ENCODE measurements at regions not wholly inside any gene's neighbourhood (a gene's known extent, or its start where the extent isn't known, plus 50 kb on each side); places are given as distances from the start of the nearest gene placed in this dataset.
"Not testable (repeated sequence)": the region's sequence is repeated elsewhere in the genome, so short reads cannot be mapped to it uniquely, and the experiment has no call there.

DNA sequence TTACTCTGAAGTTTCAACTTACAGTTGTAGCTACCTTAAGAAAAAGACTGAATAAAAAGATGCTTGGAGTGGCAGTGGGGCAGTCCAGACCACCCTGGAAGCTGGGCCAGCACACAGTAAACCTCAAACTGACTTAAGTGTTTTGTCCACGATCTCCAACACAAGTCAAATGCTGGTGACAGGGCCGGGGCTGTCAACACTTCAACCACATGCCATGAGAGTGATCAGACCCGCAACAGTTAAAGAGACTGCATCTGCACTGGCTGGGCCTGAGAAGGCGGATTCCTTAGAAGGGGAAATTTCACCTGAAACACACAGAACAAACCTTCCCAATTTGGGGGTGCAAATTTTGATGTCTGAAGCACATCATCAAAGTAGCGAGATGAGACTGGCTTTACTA is 223.5 kb upstream of the CAND1 start:
- no peaks in the 10 kb centered on the region for H3K36me3 ChIP-seq (replicated peaks)
- in situ Hi-C loops (cut with HindIII; ENCODE audit: low pct_ligation_motif_present, low sequenced_read_pairs), result no loop called here
- H3K4me3 ChIP-seq (ENCODE audit: low read depth, low read length), result no peak overlapping the region
- TF ChIP-seq, protein P1, sequence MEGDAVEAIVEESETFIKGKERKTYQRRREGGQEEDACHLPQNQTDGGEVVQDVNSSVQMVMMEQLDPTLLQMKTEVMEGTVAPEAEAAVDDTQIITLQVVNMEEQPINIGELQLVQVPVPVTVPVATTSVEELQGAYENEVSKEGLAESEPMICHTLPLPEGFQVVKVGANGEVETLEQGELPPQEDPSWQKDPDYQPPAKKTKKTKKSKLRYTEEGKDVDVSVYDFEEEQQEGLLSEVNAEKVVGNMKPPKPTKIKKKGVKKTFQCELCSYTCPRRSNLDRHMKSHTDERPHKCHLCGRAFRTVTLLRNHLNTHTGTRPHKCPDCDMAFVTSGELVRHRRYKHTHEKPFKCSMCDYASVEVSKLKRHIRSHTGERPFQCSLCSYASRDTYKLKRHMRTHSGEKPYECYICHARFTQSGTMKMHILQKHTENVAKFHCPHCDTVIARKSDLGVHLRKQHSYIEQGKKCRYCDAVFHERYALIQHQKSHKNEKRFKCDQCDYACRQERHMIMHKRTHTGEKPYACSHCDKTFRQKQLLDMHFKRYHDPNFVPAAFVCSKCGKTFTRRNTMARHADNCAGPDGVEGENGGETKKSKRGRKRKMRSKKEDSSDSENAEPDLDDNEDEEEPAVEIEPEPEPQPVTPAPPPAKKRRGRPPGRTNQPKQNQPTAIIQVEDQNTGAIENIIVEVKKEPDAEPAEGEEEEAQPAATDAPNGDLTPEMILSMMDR (IDR thresholded peaks at IDR 0.05; ENCODE audit: low read depth, low read length, missing control alignments), result no peak
- no peak for DNase-seq
- no peaks in the 10 kb centered on the region for H3K27me3 ChIP-seq (replicated peaks)
- no peak overlapping the region for H3K27ac ChIP-seq

DNA sequence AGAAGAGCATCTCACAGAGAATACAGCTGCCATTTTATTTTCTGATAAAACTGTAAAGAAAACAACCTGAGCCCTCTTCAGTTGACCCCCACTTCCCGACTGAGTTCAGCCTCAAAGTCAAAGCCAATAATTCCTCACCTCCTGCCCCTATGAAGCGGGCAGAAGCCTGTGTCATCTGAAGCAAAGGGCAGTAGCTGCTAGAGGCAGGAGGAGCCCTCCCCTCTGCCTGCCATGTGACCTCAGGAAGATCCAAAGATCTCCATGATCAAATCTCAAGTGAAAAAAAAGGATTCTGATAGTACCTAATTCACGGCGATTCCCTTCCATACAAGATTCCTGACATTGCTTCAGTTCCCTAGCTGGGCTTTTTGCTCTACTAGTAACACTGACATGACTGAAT is 223.1 kb upstream of the CAND1 start:
- H3K27me3 ChIP-seq (replicated peaks), result no peaks in the 10 kb centered on the region
- in situ Hi-C loops (cut with HindIII; ENCODE audit: low pct_ligation_motif_present, low sequenced_read_pairs), result no loop called here
- H3K4me3 ChIP-seq (ENCODE audit: low read depth, low read length), result no peak overlapping the region
- DNase-seq, result no peak
- H3K27ac ChIP-seq, result no peak overlapping the region
- TF ChIP-seq, protein P1 (IDR thresholded peaks at IDR 0.05; ENCODE audit: low read depth, low read length, missing control alignments), result no peak
- H3K36me3 ChIP-seq (replicated peaks), result no peaks in the 10 kb centered on the region

DNA sequence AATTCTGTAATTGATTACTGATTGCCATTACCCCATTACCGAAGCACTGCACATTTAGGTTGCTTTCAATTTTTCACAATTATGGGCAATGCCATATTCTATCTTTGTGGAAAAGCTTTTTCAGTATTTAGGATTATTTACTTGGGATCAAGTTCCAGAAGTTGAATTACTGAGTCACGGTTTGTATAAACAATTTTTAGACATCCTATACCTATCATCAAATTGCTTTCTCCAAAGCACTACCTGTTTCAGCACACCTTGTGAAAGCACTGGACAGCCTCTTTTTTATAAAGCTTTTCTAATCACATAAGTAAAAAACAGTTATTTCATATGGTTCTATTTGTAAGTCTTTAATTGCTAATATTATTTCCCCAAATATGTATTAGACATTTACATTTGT is 221.5 kb upstream of the CAND1 start:
- in situ Hi-C loops (cut with HindIII; ENCODE audit: low pct_ligation_motif_present, low sequenced_read_pairs), result no loop called here
- no peak for DNase-seq
- H3K36me3 ChIP-seq (replicated peaks), result no peaks in the 10 kb centered on the region

DNA sequence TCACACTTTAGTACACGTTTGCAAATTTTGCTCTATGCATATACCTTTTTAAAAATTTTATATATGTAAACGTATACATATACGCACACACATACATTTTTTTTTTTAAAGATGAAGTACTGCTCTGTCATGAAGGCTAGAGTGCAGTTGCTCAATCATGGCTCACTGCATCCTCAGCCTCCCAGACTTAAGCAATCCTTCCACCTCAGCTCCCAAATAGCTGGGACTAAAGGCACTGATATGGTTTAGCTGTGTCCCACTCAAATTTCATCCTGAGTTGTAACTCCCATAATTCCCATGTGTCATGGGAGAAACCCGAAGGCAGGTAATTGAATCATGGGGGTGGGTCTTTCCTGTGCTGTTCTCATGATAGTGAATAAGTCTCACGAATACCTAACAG is 220.8 kb upstream of the CAND1 start:
- H3K27me3 ChIP-seq (replicated peaks), result no peaks in the 10 kb centered on the region
- no peak overlapping the region for H3K27ac ChIP-seq
- H3K4me3 ChIP-seq (ENCODE audit: low read depth, low read length), result no peak overlapping the region
- no peak for DNase-seq
- in situ Hi-C loops (cut with HindIII; ENCODE audit: low pct_ligation_motif_present, low sequenced_read_pairs), result no loop called here
- no peaks in the 10 kb centered on the region for H3K36me3 ChIP-seq (replicated peaks)
- TF ChIP-seq, protein P1 (IDR thresholded peaks at IDR 0.05; ENCODE audit: low read depth, low read length, missing control alignments), result no peak

More for the DNA sequence above, 221.5 kb upstream of the CAND1 start:
- no peaks in the 10 kb centered on the region for H3K27me3 ChIP-seq (replicated peaks)
- H3K4me3 ChIP-seq (ENCODE audit: low read depth, low read length), result no peak overlapping the region
- TF ChIP-seq, protein P1 (IDR thresholded peaks at IDR 0.05; ENCODE audit: low read depth, low read length, missing control alignments), result no peak
- H3K27ac ChIP-seq, result no peak overlapping the region

DNA sequence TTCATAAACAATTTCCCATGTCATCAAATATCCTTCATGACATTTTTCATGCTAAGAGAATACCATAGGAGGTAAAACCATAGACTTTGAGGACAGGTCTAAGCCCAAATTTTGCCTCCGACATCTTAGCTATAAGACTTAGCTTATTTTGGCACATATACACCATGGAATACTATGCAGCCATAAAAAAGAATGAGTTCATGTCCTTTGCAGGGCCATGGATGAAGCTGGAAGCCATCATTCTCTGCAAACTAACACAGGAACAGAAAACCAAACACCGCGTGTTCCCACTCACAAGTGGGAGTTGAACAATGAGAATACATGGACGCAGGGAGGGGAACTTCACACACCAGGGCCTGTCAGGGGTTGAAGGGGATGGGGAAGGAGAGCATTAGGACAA is 220.0 kb upstream of the CAND1 start:
- in situ Hi-C loops (cut with HindIII; ENCODE audit: low pct_ligation_motif_present, low sequenced_read_pairs); H3K36me3 ChIP-seq (replicated peaks); H3K4me3 ChIP-seq (ENCODE audit: low read depth, low read length); H3K27ac ChIP-seq; H3K27me3 ChIP-seq (replicated peaks); DNase-seq: not testable (repeated sequence)

DNA sequence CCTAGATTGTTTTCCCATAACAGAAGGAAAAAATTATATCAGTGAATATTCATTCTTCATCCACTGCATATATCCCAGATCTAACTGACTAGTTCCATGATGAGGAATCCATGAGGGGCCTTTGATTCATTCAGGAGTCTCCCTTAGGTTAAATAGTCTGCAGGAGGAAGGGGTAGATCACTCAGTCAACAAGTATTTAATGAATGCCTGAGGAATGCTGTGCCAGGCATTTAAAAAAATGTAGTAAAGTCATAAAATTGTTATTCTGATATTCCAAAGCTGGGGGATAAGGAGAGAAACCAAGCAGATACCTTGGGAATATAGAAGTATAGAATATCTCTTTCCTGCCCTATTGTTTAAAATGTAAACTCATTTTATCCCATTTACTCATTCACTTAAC is 216.2 kb upstream of the CAND1 start:
- in situ Hi-C loops (cut with HindIII; ENCODE audit: low pct_ligation_motif_present, low sequenced_read_pairs), result no loop called here
- Histone ChIP-seq H3K36me3 (replicated peaks) (no peaks in the 10 kb centered on the region), H3K27ac (no peak overlapping the region), H3K4me3 (ENCODE audit: low read depth, low read length) (no peak overlapping the region), H3K27me3 (replicated peaks) (no peaks in the 10 kb centered on the region)
- TF ChIP-seq, protein P1 (IDR thresholded peaks at IDR 0.05; ENCODE audit: low read depth, low read length, missing control alignments), result no peak
- no peak for DNase-seq

Data from brain microvascular endothelial cell (primary cell).